Heart left ventricle (tissue), 13 donors: ENCODE measurements at regions not wholly inside any gene's neighbourhood (a gene's known extent, or its start where the extent isn't known, plus 50 kb on each side); places are given as distances from the start of the nearest gene placed in this dataset.

ENCODE experiments used
- POLR2A ChIP-seq, 2 donors: fragments of 450-650 bp; IDR thresholded peaks; one replicate each; pipeline ENCODE4 v1.6.1; 2017; ENCODE audit warnings: antibody characterized with exemption in 2 of 2, mild to moderate bottlenecking in 2 of 2, moderate library complexity in 2 of 2
- TF ChIP-seq, protein P1 (sequence below), 12 donors: fragments of 200-600 bp; sonication (generic) in 4 of 12; IDR thresholded peaks; one replicate each; pipeline versions ENCODE4 v1.5.0 to v1.8.0; 2018 to 2022; ENCODE audit warnings: antibody characterized with exemption in 12 of 12, mild to moderate bottlenecking in 5 of 12
- donor health status: ischemic (EF 13 %, LVEDD 7.1; RV severe dilation, severe dysfunction).
- donor health status: DM: no; HTN: yes; CAD: no.
- donor health status: DM: no; HTN: no; CAD: no.
- donor health status: ischemic (EF 25% LVEDD 6.9; RV normal size, moderate dysfunction).
- donor health status: ischemic (EF 25% LVEDD 5.7; RV mildly dilated, moderate dysfunction).
- donor health status: ischemic (EF 35%, LVEDD 5.7; RV mildly dilated, moderate dysfunction).
- donor health status: nonischemic (EF 11% LVEDD 7.7; RV severe dilation, severe dysfunction).
- donor health status: DM: yes; HTN: yes; CAD: no.
- donor health status: PGD.
- donor health status: ischemic (EF 29% LVEDD 5.4; RV normal size, mild dysfunction).
- donor health status: nonischemic (EF 23%, LVEDD 6.1; RV moderate dilation, normal function).

DNA sequence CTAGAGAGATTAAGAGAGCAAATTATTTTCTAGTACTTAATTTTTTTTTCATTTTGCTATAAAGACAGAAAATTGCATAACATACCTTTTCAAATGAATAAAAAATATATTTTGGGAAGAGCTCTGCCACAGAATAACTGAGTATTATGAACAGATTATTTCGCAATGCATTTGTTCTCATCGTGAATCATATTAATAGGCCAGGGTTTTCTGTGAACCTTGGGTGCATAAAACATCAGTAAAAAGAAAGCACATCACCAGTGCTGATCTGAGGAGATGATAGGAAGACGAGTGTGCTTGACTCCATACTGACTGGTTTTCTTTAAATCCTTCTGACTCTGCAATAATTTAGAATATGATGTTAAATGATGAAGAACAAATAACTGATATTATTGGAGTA lies 409.1 kb downstream of the CPS1 start:
- no peak for TF ChIP-seq POLR2A (IDR thresholded peaks at IDR 0.05)
- TF ChIP-seq, protein P1, sequence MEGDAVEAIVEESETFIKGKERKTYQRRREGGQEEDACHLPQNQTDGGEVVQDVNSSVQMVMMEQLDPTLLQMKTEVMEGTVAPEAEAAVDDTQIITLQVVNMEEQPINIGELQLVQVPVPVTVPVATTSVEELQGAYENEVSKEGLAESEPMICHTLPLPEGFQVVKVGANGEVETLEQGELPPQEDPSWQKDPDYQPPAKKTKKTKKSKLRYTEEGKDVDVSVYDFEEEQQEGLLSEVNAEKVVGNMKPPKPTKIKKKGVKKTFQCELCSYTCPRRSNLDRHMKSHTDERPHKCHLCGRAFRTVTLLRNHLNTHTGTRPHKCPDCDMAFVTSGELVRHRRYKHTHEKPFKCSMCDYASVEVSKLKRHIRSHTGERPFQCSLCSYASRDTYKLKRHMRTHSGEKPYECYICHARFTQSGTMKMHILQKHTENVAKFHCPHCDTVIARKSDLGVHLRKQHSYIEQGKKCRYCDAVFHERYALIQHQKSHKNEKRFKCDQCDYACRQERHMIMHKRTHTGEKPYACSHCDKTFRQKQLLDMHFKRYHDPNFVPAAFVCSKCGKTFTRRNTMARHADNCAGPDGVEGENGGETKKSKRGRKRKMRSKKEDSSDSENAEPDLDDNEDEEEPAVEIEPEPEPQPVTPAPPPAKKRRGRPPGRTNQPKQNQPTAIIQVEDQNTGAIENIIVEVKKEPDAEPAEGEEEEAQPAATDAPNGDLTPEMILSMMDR (IDR thresholded peaks at IDR 0.05): no peak
